RCC 7860 (cell line): ENCODE measurements at regions not wholly inside any gene's neighbourhood (a gene's known extent, or its start where the extent isn't known, plus 50 kb on each side); places are given as distances from the start of the nearest gene placed in this dataset.

Source experiments
- DNase-seq: peaks from one replicate; pipeline ENCODE4 v3.0.0-alpha.2; 2015; ENCODE audit warnings: low spot score
- FAIRE-seq: peaks from 2 replicates; lab custom pipeline; 2012; peaks lifted over from hg19 to GRCh38; lab: Jason Lieb, UNC

DNA sequence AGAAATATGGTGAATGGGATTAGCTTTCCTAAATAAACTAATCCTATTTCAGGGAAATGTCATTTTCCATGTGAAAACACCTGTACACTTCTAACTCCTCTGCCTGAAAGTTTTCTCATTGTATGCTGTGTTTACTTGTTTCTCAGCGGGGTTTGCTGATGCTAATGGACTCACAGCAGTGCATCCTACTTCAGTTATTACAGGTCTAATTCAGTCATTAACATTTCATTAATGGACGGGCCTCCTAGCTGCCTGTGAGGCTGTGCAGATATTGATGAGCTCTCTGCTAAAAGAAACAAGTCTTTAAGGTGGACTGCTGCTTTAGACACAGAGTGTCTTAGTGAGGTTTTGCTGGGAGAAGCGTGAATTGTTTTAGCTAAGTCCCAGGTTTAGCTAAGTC is 1342.0 kb upstream of the ZEB2 start:
- no peak for FAIRE-seq
- DNase-seq: no peak

DNA sequence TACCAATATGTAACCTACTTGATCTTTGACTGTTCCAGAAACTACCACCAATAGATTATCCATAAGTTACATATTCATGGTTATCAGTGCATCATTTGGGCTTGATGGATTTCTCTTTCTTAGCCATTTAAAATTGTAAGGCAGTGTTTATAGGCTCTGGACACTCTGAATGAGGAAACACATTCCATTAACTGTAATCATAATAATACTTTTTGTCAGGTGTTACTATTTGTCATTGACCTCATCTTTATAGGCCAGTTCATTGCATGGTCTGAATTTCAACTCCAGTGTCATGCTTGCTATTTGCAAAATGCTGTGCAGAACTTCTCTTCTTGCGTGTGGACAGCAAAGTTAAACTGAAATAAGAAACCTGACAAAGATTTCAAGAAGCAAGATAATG is 1340.2 kb upstream of the ZEB2 start:
- FAIRE-seq (no peak), DNase-seq (no peak)

DNA sequence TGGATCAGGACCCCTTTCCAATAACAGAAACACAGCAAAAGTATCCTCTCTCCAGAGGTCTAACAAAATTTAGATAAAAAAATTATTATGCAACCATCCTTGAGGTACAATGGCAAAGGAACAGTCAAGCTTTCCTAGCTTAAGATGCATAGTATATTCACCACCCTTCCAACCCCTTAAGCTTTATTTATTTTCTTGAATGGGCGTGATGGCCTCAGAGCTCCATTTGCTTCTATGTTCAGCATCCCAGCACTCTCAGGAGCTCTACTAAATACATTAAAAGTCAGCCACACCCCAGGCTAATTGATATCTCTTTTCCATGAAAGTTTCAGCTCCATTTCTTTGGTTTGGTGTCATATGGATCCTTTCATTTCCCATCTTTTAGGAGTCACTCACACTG is 1335.2 kb upstream of the ZEB2 start:
- no peak for FAIRE-seq

GRCh38 chr2:145854039-145854755 is 1334.3 kb upstream of the ZEB2 start:
- FAIRE-seq: no peak

More for the DNA sequence above, 1335.2 kb upstream of the ZEB2 start:
- DNase-seq: no peak

GRCh38 chr2:145851730-145852129 is 1331.8 kb upstream of the ZEB2 start:
- no peak for DNase-seq
- no peak for FAIRE-seq

More at GRCh38 chr2:145854039-145854755, 1334.3 kb upstream of the ZEB2 start:
- DNase-seq: no peak

- FAIRE-seq (no peak), DNase-seq (no peak)
Measured at GRCh38 chr2:145849466-145849865, 1329.5 kb upstream of the ZEB2 start.

DNA sequence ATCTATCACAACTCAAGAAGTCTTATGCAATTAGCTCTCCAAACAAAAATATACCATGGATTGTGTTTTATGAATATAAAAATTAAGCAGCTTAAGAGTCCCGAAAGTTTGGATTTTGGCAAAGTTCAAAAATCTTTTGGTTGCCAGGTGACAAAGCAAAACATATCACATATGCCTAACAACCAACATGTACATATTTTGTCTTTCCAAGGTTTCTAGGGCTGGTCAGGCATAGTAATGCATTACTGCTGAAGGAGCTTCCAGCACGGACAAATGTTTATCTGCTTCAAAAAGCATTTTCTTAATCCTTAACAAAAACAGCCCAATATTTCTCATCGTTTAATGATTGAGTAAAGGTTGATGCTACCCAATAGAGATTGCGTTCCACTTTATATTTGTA is 1327.1 kb upstream of the ZEB2 start:
- DNase-seq (no peak), FAIRE-seq (no peak)

- DNase-seq (no peak), FAIRE-seq (no peak)
Measured at GRCh38 chr2:145845923-145846322, 1326.0 kb upstream of the ZEB2 start.

DNA sequence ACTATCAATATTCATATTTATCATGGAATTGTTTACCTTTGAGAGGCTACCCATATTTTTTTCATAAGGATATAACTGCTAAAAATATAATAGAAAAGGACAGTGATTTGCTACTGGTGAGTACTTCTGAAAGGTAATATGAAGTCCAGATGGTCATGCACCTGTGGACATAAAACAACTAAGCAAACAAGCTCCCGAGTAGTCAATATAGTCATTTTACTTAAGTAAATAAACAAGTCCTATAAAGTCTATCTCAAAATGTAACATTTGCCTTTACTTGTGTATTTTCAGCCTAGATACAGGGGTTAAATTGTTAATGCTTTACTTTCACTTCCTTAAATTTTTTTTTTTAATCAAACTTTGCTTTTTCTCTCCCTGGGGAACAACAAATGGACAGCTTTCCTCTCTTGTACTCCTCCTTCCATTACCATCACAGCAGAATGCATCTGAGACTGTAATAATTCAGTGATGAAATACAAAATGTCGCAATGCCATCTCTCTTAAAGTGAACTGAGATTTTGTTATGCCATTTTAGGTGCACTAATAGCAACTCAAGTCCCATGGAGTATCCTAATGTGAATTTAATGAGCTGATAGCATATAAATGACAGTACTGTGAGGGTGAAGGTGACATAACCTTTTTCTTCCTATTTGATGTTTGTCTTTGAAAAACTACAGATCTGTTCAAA is 1325.4 kb upstream of the ZEB2 start:
- no peak for DNase-seq
- FAIRE-seq: no peak

GRCh38 chr2:145841973-145842372 is 1322.1 kb upstream of the ZEB2 start:
- FAIRE-seq: no peak

GRCh38 chr2:145836986-145837385 is 1317.1 kb upstream of the ZEB2 start:
- FAIRE-seq (no peak), DNase-seq (no peak)

More at GRCh38 chr2:145841973-145842372, 1322.1 kb upstream of the ZEB2 start:
- DNase-seq: no peak

GRCh38 chr2:145835665-145836064 is 1315.7 kb upstream of the ZEB2 start:
- FAIRE-seq (no peak), DNase-seq (no peak)

DNA sequence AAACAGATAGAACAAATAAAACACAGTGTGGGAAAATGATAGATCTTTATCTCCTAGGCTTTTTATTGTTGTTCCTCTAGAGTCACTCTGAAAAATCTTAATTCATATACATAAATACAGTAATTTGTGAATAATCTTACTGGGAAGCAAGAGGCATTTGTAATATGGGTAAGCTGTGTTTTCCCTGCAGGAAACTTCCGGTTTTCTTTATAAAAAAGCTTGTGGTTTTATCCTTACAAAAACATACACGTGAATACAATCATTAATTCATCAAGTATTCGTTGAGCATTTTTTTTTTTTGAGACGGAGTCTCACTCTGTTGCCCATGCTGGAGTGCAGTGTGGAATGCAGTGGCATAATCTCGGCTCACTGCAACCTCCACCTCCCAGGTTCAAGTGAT is 1312.8 kb upstream of the ZEB2 start:
- DNase-seq (no peak), FAIRE-seq (no peak)

DNA sequence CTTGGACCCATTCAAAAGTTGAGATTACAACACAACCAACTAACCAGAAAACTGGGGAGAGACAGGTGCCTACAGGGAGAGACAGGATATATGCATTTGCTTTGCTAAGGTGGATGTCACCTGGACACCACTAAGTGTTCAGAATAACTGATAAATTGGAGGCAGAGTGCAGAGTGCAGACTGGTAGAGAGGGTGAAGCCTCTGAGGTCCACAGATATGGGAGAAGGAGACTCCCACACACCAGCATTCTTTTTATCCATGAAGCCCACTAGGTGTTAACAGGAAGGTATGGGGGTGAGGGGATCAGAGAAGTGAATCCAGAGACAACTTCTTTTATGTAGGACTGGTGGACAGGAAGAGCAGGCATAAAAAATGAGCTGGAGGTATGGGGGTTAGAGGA is 1310.0 kb upstream of the ZEB2 start:
- DNase-seq: no peak
- FAIRE-seq: no peak

DNA sequence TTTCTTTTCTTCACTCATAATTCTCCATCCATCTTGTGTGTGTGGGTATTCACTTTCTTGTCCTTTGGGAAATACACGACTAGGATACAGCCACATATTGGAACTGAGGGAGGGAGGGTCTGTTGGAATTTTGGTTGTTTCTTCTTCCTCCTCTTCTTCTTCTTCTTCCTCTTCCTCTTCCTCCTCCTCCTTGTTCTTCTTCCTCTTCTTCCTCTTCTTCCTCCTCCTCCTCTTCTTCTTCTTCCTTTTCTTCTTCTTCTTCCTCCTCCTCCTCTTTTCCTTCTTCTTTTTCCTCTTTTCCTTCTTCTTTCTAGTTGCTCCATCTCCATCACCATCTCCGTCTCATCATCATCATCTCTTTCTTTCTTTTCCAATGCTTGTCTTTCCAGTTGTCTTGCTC is 1307.3 kb upstream of the ZEB2 start:
- DNase-seq (no peak), FAIRE-seq (no peak)

- DNase-seq: no peak
- FAIRE-seq: no peak
Measured at GRCh38 chr2:145824384-145824783, 1304.5 kb upstream of the ZEB2 start.

GRCh38 chr2:145822892-145823534 is 1303.1 kb upstream of the ZEB2 start:
- FAIRE-seq: no peak

GRCh38 chr2:145820651-145821050 is 1300.7 kb upstream of the ZEB2 start:
- DNase-seq (no peak), FAIRE-seq (no peak)

More at GRCh38 chr2:145822892-145823534, 1303.1 kb upstream of the ZEB2 start:
- DNase-seq: no peak

DNA sequence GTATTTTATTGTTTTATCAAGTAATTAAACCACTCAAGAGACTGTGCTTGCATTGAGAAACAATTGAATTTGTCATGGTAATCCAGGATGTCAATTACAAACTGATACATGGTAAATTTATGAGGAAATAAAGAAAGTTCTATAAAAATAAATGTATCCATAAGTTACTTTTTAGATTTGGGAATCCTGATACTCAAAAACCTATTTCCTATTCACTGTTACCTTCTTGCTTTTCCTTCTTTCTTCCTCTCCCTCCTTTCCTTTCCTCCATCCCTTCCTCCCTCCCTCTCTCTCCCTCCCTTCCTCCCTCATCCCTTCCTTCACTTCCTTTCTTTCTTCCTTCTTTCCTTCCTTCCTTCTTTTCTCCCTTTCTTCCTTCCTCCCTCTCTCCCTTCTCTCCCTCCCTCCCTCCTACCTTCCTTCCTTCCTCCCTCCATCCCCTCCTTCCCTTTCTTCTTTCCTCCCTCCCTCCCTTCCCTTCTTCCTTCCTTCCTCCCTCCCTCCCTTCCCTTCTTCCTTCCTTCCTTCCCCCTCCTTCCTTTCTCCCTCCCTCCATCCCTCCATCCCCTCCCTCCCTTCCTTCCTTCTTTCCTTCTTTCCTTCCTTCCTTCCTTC is 1299.1 kb upstream of the ZEB2 start:
- FAIRE-seq: no peak
- DNase-seq: no peak

DNA sequence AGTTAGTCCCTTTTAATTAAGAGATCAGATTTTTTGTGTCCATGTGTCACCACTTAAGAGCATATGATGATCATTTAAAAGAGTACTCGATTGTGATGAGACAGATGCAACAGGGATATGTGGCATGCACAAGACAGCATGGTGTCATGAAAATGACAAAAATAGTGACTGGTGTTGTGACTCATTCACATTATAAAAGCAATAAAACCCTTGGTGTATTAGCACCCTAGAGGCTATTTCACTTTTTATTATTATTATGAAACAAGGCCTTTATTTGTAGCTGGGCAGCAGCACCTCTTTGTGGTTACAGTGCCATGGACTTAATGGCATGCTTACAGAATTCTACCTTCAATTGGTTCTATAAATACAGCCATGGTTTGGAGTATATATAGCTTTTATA is 1296.0 kb upstream of the ZEB2 start:
- FAIRE-seq: no peak
- no peak for DNase-seq

- DNase-seq (no peak), FAIRE-seq (no peak)
Measured at GRCh38 chr2:145813481-145813880, 1293.6 kb upstream of the ZEB2 start.

GRCh38 chr2:145812165-145812554 is 1292.2 kb upstream of the ZEB2 start:
- DNase-seq (no peak), FAIRE-seq (no peak)
